ENCODE measurements at regions not wholly inside any gene's neighbourhood (a gene's known extent, or its start where the extent isn't known, plus 50 kb on each side); places are given as distances from the start of the nearest gene placed in this dataset.

GRCh38 chr20:57805747-57806146, 95.9 kb upstream of the PMEPA1 start:
- Histone ChIP-seq H3K4me3 (ENCODE audit: low read depth in 1 of 5, low read length in 5 of 5) (no peak overlapping the region), H3K4me1 (ENCODE audit: control insufficient read depth in 5 of 5, insufficient read depth in 5 of 5, low read length in 5 of 5) (peaks cover 0 to 5% (median 4%) of the 10 kb centered on the region in 5 donors), H3K27ac (ENCODE audit: low read depth, low read length) (no peak overlapping the region), H3K9ac (ENCODE audit: low read length in 5 of 5) (no peak overlapping the region), H3K9me3 (ENCODE audit: control insufficient read depth in 5 of 5, low read length in 5 of 5) (no peaks in the 10 kb centered on the region), H3K36me3 (ENCODE audit: control insufficient read depth in 5 of 5, insufficient read depth in 5 of 5, low read length in 5 of 5) (no peaks in the 10 kb centered on the region), H3K27me3 (ENCODE audit: control insufficient read depth in 5 of 5, insufficient read depth in 4 of 5, low read length in 5 of 5) (peaks cover 0 to 5% (median 0%) of the 10 kb centered on the region in 5 donors)

DNA sequence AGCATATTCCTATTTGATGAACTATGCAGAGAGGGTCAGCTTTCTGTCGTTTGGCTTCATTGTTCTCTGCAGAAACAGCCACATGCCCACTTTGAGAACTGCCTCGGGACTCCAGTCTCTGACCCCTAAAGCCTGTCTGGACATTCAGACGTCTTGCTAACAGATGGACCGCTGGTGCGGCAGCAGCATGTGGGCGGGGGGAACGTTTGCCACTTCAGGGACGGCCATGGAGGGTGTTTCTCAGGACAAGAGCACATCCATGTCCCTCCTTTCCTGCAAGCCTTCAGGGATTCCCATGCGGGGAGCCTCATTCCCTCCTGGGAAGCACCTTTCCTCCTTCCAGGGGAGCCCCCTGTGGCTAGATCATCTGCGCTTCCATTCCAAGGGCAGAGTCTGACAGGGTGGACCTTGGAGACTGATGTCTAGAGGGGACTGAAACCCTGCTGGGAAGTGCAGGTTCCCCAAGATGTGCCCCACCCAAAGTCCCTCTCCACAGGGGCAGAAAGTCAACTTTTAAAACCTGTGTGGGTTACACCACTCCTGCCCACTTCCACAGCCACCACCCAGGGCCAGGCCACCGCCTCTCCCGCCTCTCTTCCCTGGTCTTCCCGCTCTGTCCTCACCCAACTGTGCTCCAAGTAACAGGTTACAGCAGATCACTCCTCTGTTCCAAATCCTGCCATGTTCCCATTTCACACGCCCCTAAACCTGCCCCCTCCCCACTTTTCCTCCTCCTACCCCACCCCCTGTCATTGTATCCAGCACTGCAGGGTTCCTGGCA, 94.8 kb upstream of the PMEPA1 start:
- Histone ChIP-seq H3K27me3 (ENCODE audit: control insufficient read depth in 5 of 5, insufficient read depth in 4 of 5, low read length in 5 of 5) (peaks cover 0 to 5% (median 0%) of the 10 kb centered on the region in 5 donors), H3K4me3 (ENCODE audit: low read depth in 1 of 5, low read length in 5 of 5) (no peak overlapping the region), H3K9me3 (ENCODE audit: control insufficient read depth in 5 of 5, low read length in 5 of 5) (no peaks in the 10 kb centered on the region), H3K4me1 (ENCODE audit: control insufficient read depth in 5 of 5, insufficient read depth in 5 of 5, low read length in 5 of 5) (peaks cover 0 to 4% (median 2%) of the 10 kb centered on the region in 5 donors), H3K9ac (ENCODE audit: low read length in 5 of 5) (no peak overlapping the region), H3K27ac (ENCODE audit: low read depth, low read length) (no peak overlapping the region), H3K36me3 (ENCODE audit: control insufficient read depth in 5 of 5, insufficient read depth in 5 of 5, low read length in 5 of 5) (no peaks in the 10 kb centered on the region)

GRCh38 chr20:57803508-57804005, 93.7 kb upstream of the PMEPA1 start:
- Histone ChIP-seq H3K4me1 (ENCODE audit: control insufficient read depth in 5 of 5, insufficient read depth in 5 of 5, low read length in 5 of 5) (no peaks in the 10 kb centered on the region), H3K36me3 (ENCODE audit: control insufficient read depth in 5 of 5, insufficient read depth in 5 of 5, low read length in 5 of 5) (no peaks in the 10 kb centered on the region), H3K4me3 (ENCODE audit: low read depth in 1 of 5, low read length in 5 of 5) (no peak overlapping the region)

GRCh38 chr20:57802765-57803507, 93.1 kb upstream of the PMEPA1 start:
- Histone ChIP-seq H3K27me3 (ENCODE audit: control insufficient read depth in 5 of 5, insufficient read depth in 4 of 5, low read length in 5 of 5) (peaks cover 0 to 5% (median 0%) of the 10 kb centered on the region in 5 donors), H3K9ac (ENCODE audit: low read length in 5 of 5) (no peak overlapping the region), H3K36me3 (ENCODE audit: control insufficient read depth in 5 of 5, insufficient read depth in 5 of 5, low read length in 5 of 5) (no peaks in the 10 kb centered on the region), H3K9me3 (ENCODE audit: control insufficient read depth in 5 of 5, low read length in 5 of 5) (no peaks in the 10 kb centered on the region), H3K4me1 (ENCODE audit: control insufficient read depth in 5 of 5, insufficient read depth in 5 of 5, low read length in 5 of 5) (no peaks in the 10 kb centered on the region), H3K27ac (ENCODE audit: low read depth, low read length) (no peak overlapping the region), H3K4me3 (ENCODE audit: low read depth in 1 of 5, low read length in 5 of 5) (no peak overlapping the region)

More at GRCh38 chr20:57803508-57804005, 93.7 kb upstream of the PMEPA1 start:
- Histone ChIP-seq H3K9me3 (ENCODE audit: control insufficient read depth in 5 of 5, low read length in 5 of 5) (no peaks in the 10 kb centered on the region), H3K9ac (ENCODE audit: low read length in 5 of 5) (no peak overlapping the region), H3K27me3 (ENCODE audit: control insufficient read depth in 5 of 5, insufficient read depth in 4 of 5, low read length in 5 of 5) (peaks cover 0 to 5% (median 0%) of the 10 kb centered on the region in 5 donors), H3K27ac (ENCODE audit: low read depth, low read length) (no peak overlapping the region)

GRCh38 chr20:57801581-57801980, 91.8 kb upstream of the PMEPA1 start:
- Histone ChIP-seq H3K27me3 (ENCODE audit: control insufficient read depth in 5 of 5, insufficient read depth in 4 of 5, low read length in 5 of 5) (peaks cover 0 to 4% (median 0%) of the 10 kb centered on the region in 5 donors), H3K27ac (ENCODE audit: low read depth, low read length) (no peak overlapping the region), H3K9me3 (ENCODE audit: control insufficient read depth in 5 of 5, low read length in 5 of 5) (no peaks in the 10 kb centered on the region), H3K4me3 (ENCODE audit: low read depth in 1 of 5, low read length in 5 of 5) (no peak overlapping the region), H3K4me1 (ENCODE audit: control insufficient read depth in 5 of 5, insufficient read depth in 5 of 5, low read length in 5 of 5) (no peaks in the 10 kb centered on the region), H3K9ac (ENCODE audit: low read length in 5 of 5) (no peak overlapping the region), H3K36me3 (ENCODE audit: control insufficient read depth in 5 of 5, insufficient read depth in 5 of 5, low read length in 5 of 5) (no peaks in the 10 kb centered on the region)

- Histone ChIP-seq H3K27me3 (ENCODE audit: control insufficient read depth in 5 of 5, insufficient read depth in 4 of 5, low read length in 5 of 5) (no peaks in the 10 kb centered on the region), H3K9me3 (ENCODE audit: control insufficient read depth in 5 of 5, low read length in 5 of 5) (no peaks in the 10 kb centered on the region), H3K27ac (ENCODE audit: low read depth, low read length) (no peak overlapping the region), H3K9ac (ENCODE audit: low read length in 5 of 5) (no peak overlapping the region), H3K4me1 (ENCODE audit: control insufficient read depth in 5 of 5, insufficient read depth in 5 of 5, low read length in 5 of 5) (no peaks in the 10 kb centered on the region), H3K36me3 (ENCODE audit: control insufficient read depth in 5 of 5, insufficient read depth in 5 of 5, low read length in 5 of 5) (no peaks in the 10 kb centered on the region), H3K4me3 (ENCODE audit: low read depth in 1 of 5, low read length in 5 of 5) (no peak overlapping the region)
Observed at GRCh38 chr20:57800791-57801430, 91.1 kb upstream of the PMEPA1 start.

GRCh38 chr20:57797401-57797800, 87.6 kb upstream of the PMEPA1 start:
- Histone ChIP-seq H3K36me3 (ENCODE audit: control insufficient read depth in 5 of 5, insufficient read depth in 5 of 5, low read length in 5 of 5) (no peaks in the 10 kb centered on the region), H3K27me3 (ENCODE audit: control insufficient read depth in 5 of 5, insufficient read depth in 4 of 5, low read length in 5 of 5) (peaks cover 0 to 2% (median 0%) of the 10 kb centered on the region in 5 donors), H3K27ac (ENCODE audit: low read depth, low read length) (no peak overlapping the region), H3K4me3 (ENCODE audit: low read depth in 1 of 5, low read length in 5 of 5) (no peak overlapping the region), H3K4me1 (ENCODE audit: control insufficient read depth in 5 of 5, insufficient read depth in 5 of 5, low read length in 5 of 5) (peaks cover 0 to 7% (median 6%) of the 10 kb centered on the region in 5 donors), H3K9ac (ENCODE audit: low read length in 5 of 5) (no peak overlapping the region), H3K9me3 (ENCODE audit: control insufficient read depth in 5 of 5, low read length in 5 of 5) (no peaks in the 10 kb centered on the region)

- Histone ChIP-seq H3K27ac (ENCODE audit: low read depth, low read length) (no peak overlapping the region), H3K4me1 (ENCODE audit: control insufficient read depth in 5 of 5, insufficient read depth in 5 of 5, low read length in 5 of 5) (peaks cover 0 to 16% (median 6%) of the 10 kb centered on the region in 5 donors), H3K36me3 (ENCODE audit: control insufficient read depth in 5 of 5, insufficient read depth in 5 of 5, low read length in 5 of 5) (no peaks in the 10 kb centered on the region), H3K4me3 (ENCODE audit: low read depth in 1 of 5, low read length in 5 of 5) (no peak overlapping the region), H3K27me3 (ENCODE audit: control insufficient read depth in 5 of 5, insufficient read depth in 4 of 5, low read length in 5 of 5) (peaks cover 0 to 2% (median 0%) of the 10 kb centered on the region in 5 donors), H3K9me3 (ENCODE audit: control insufficient read depth in 5 of 5, low read length in 5 of 5) (peaks cover 0 to 2% (median 0%) of the 10 kb centered on the region in 5 donors), H3K9ac (ENCODE audit: low read length in 5 of 5) (no peak overlapping the region)
Observed at GRCh38 chr20:57795977-57796560, 86.3 kb upstream of the PMEPA1 start.

- peaks cover 0 to 2% (median 0%) of the 10 kb centered on the region in 5 donors for H3K27me3 ChIP-seq (ENCODE audit: control insufficient read depth in 5 of 5, insufficient read depth in 4 of 5, low read length in 5 of 5)
- no peak overlapping the region for H3K27ac ChIP-seq (ENCODE audit: low read depth, low read length)
- no peaks in the 10 kb centered on the region for H3K36me3 ChIP-seq (ENCODE audit: control insufficient read depth in 5 of 5, insufficient read depth in 5 of 5, low read length in 5 of 5)
- no peak overlapping the region for H3K9ac ChIP-seq (ENCODE audit: low read length in 5 of 5)
- peaks cover 0 to 16% (median 6%) of the 10 kb centered on the region in 5 donors for H3K4me1 ChIP-seq (ENCODE audit: control insufficient read depth in 5 of 5, insufficient read depth in 5 of 5, low read length in 5 of 5)
- peaks cover 0 to 2% (median 0%) of the 10 kb centered on the region in 5 donors for H3K9me3 ChIP-seq (ENCODE audit: control insufficient read depth in 5 of 5, low read length in 5 of 5)
- H3K4me3 ChIP-seq (ENCODE audit: low read depth in 1 of 5, low read length in 5 of 5), result no peak overlapping the region
Observed at GRCh38 chr20:57795342-57795697, 85.5 kb upstream of the PMEPA1 start.

Data from subcutaneous abdominal adipose tissue (tissue), 5 donors.